ENCODE measurements at regions not wholly inside any gene's neighbourhood (a gene's known extent, or its start where the extent isn't known, plus 50 kb on each side); places are given as distances from the start of the nearest gene placed in this dataset.
"Not testable (repeated sequence)": the region's sequence is repeated elsewhere in the genome, so short reads cannot be mapped to it uniquely, and the experiment has no call there.

GRCh38 chr20:26214991-26215390, 518.3 kb upstream of the ZNF337 start:
- DNase-seq: no peak

- DNase-seq: no peak
Observed at GRCh38 chr20:26209171-26209941, 512.7 kb upstream of the ZNF337 start.

GRCh38 chr20:26208296-26209091, 511.8 kb upstream of the ZNF337 start:
- DNase-seq: no peak

DNA sequence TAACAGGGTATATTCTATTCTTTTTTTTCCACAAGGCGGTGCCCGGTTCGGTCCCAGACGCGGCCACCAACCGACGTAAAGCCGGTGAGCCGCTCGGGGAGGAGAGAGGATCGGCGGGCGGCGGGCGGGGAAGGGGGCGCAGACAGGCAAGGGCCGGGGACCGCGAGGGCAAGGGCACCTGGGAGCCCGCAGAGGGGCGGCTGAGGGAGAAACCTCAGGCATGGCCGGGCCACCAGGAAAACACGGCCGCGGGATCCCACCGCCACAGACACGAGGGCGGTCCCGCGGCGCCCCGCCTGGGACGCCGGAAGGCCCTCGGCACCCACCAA, 511.3 kb upstream of the ZNF337 start:
- DNase-seq: not testable (repeated sequence)

DNA sequence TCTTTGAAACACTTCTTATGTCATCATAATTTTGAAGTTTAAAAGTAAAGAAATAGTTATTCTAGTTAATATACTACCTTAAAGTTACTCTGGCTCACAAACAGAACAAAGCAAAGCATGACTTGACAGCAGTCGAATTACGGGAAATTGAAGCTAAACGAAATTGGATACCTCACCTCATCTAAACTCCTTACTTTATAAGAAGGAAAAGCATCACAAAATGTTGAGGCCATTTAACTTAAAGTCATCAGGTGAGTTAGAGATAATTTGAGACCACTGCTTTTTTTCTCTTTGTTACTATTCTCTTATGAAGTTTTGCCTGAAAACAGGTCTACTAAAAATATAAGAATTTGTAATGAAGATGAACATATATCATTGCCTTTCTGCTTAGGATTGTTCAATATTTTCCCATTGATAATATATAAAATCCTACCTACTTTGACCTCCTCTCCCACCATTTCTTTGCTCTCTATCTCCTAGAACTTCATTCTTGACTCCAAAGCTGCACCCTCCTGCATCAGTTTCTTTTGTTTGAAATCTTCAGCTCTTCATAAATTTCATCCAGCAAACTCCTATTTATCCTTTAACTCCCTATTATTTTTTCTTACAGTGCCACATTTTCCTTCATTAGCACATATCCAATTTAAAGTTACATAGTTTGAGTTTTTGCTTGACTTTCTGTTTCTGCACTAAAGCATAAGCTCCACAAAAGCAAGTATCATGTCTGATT, 510.7 kb upstream of the ZNF337 start:
- DNase-seq: no peak

DNA sequence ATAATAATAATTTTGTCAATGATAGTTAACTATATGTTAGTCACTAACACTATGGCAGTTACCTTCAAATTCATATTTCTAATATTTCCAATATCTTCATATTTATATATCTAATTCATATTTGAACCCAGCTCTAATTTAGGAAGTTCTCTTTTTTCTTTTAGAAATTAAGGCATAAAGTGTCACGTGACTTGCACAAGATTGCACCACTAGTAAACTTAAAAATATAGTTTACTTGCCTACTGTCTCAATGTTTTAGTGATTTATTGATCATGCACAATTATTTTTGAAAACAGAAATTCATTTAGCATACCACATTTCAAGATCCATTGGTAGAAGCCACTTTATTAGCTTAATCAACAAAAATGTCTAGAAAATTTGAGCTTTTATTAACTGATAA, 508.7 kb upstream of the ZNF337 start:
- no peak for DNase-seq

DNA sequence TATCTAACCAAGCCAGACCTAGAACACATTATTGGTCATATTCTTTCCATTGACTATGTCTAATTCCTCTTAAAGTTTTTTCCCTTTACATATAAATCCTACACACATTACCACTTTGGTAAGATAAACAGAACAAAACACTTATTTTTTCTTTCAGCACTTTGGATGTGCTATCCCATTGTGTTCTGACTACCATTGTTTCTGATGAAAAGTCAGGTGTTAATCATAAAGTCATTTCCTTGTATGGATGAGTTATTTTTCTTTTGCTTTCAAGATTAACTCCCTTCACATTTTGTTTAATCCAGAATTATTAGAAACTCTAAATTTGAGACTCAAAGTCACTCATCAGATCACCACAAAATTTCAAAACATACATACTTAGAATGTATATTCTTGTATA, 504.4 kb upstream of the ZNF337 start:
- not testable (repeated sequence) for DNase-seq

- DNase-seq: not testable (repeated sequence)
Observed at GRCh38 chr20:26187329-26187728, 490.7 kb upstream of the ZNF337 start.

GRCh38 chr20:26183720-26184119, 487.1 kb upstream of the ZNF337 start:
- DNase-seq: not testable (repeated sequence)

DNA sequence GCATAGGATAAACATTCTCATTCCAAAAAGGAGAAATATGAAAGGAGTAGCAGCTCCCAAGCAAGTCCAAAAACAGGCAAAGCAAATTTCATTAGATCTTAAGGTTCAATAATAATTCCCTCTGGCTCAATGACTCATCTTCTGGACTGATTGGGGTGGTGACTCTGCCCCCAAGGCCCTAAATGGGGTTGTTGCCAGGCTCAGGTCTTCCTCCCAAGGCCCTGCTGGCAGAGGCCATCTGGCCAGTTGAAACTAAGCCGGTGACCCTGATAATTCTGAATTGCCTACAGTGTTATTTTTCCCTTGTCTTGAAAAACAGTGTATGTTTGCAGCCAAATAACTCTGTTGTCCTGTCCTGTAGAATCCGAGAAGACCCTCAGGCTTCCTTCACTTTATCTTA, 484.7 kb upstream of the ZNF337 start:
- not testable (repeated sequence) for DNase-seq

GRCh38 chr20:26171875-26172274, 475.2 kb upstream of the ZNF337 start:
- DNase-seq: not testable (repeated sequence)

DNA sequence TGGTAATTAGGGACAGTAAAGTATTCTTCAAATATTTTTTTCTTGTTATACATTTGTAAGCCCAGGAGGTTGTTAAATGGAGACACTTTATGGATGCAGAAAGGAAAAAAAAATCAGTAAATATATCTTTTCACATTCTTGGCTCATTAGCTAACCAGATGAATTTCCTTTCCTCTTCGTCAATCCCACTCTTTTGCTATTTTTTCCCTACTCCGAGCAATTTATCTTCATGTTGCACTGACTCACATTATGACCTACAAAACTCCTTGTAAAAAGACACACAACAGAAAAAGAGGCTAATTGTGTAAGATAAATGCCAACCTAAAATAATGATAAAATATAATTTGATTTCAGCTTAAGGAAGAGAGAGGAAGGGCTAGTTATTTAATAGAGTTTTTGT, 472.9 kb upstream of the ZNF337 start:
- DNase-seq: no peak

DNA sequence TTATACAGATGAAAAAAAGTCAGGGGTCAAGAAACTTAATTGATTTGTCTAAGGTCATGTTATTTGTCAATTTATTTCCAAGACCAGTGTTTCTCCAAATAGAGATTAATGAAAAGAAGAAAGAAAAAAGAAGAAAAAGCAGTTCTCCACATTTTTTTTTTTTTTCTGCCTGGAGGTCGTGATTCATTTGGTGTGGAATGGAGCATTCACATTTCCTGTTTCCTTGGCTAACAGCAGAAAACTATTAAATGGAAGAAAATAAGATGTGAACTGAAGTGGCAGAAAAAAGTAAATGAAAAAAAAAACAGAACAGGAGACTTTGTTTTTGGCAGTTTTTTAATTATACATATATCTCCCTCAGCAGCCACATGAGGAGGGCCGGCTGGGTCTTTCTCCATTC, 470.8 kb upstream of the ZNF337 start:
- no peak for DNase-seq

- no peak for DNase-seq
Observed at GRCh38 chr20:26163890-26164289, 467.2 kb upstream of the ZNF337 start.

DNA sequence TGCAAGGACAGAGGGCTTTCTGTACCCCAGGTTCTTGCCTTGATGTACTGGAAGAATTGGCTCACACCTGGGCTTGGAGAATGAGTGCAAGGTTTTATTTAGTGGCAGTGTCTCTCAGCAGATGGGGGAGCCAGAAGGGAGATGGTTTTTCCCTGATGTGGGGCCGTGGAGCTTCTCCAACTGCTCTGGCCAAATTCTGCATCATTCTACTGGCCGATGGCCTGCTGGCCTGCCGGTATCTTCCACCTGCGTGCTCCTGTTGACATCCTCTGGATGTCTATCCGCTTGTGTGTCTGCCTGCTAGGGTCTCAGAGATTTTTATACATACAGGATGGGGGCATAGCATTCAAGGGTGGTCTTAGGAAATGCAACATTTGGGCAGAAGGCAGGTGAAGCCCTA, 466.5 kb upstream of the ZNF337 start:
- DNase-seq: not testable (repeated sequence)

- not testable (repeated sequence) for DNase-seq
Observed at GRCh38 chr20:26161741-26162140, 465.1 kb upstream of the ZNF337 start.

- not testable (repeated sequence) for DNase-seq
Observed at GRCh38 chr20:26160916-26161315, 464.3 kb upstream of the ZNF337 start.

DNA sequence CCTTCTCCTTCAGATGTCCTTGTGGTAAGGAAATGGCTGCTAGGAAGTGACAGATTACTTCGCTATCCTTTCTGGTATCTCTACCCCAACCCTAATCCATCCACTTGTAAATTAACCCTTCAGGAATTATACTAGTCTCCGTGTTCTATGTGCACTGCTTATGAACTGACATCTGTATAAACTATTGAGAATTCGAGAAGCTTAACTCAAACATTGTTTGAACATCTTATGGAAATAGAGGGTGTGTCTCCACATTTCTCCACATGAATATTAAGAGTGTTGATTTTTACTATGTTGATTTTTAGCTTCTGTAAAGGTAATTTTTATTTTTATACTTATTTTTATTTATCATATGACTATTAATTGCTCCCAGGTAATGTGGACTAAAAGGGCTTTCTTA, 457.6 kb upstream of the ZNF337 start:
- no peak for DNase-seq

GRCh38 chr20:26135325-26136110, 438.9 kb upstream of the ZNF337 start:
- no peak for DNase-seq

GRCh38 chr20:26134606-26135005, 438.0 kb upstream of the ZNF337 start:
- no peak for DNase-seq

- DNase-seq: not testable (repeated sequence)
Observed at GRCh38 chr20:26133794-26134193, 437.1 kb upstream of the ZNF337 start.

DNA sequence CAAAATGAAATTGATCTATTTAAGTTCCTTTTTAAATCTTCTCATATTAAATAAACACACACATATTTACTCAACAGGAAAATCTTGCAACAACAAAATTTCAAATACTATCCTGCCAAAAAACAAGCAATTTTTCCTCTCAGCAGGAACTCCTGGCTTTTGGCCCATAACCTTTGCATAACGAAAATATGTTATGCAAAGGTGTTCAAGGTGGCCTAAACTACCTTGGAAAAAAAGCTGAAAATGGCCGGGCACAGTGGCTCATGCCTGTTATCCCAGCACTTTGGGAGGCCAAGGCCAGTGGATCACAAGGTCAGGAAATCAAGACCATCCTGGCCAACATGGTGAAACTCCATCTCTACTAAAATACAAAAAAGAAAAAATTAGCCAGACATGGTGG, 424.3 kb upstream of the ZNF337 start:
- DNase-seq: not testable (repeated sequence)

GRCh38 chr20:26094498-26094897, 397.8 kb upstream of the ZNF337 start:
- DNase-seq: not testable (repeated sequence)
